Peyer's patch (tissue), 4 donors: ENCODE measurements at regions not wholly inside any gene's neighbourhood (a gene's known extent, or its start where the extent isn't known, plus 50 kb on each side); places are given as distances from the start of the nearest gene placed in this dataset.

Experiments used
- POLR2A ChIP-seq, 2 donors: fragments of 450-650 bp; IDR thresholded peaks; one replicate each; pipeline ENCODE4 v1.5.1; 2017; ENCODE audit warnings: antibody characterized with exemption in 2 of 2, mild to moderate bottlenecking in 2 of 2, moderate library complexity in 2 of 2
- TF ChIP-seq, protein P1 (sequence below), 6 experiments: fragments of 450-650 bp in 4 of 6; fragments of 200-600 bp in 2 of 6; sonication (generic) in 1 of 6; IDR thresholded peaks; one replicate each; pipeline ENCODE4 v1.5.1; 2017 to 2019; ENCODE audit warnings: antibody characterized with exemption in 6 of 6, mild to moderate bottlenecking in 3 of 6, moderate library complexity in 1 of 6

DNA sequence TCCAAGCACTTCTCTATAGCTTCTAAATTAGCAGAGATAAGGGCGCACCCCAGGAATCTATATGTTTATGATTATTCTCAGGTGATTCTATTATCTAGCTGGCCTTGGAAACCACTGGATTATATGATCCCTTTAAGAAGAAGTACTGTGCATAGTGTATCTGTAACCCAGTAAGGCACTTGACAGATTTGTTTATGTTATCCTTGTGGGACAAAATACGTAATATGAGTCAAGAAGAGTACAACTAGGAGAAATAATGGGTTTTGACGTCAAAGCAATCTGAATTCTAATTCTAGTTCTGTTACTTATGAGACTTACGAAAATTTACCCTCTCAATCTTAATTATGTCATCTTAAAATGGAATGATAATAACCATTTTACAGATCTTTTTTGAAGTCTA is 259.6 kb upstream of the NAV3 start:
- TF ChIP-seq, protein P1, sequence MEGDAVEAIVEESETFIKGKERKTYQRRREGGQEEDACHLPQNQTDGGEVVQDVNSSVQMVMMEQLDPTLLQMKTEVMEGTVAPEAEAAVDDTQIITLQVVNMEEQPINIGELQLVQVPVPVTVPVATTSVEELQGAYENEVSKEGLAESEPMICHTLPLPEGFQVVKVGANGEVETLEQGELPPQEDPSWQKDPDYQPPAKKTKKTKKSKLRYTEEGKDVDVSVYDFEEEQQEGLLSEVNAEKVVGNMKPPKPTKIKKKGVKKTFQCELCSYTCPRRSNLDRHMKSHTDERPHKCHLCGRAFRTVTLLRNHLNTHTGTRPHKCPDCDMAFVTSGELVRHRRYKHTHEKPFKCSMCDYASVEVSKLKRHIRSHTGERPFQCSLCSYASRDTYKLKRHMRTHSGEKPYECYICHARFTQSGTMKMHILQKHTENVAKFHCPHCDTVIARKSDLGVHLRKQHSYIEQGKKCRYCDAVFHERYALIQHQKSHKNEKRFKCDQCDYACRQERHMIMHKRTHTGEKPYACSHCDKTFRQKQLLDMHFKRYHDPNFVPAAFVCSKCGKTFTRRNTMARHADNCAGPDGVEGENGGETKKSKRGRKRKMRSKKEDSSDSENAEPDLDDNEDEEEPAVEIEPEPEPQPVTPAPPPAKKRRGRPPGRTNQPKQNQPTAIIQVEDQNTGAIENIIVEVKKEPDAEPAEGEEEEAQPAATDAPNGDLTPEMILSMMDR (IDR thresholded peaks at IDR 0.05), result no peak
- TF ChIP-seq POLR2A (IDR thresholded peaks at IDR 0.05), result no peak
